KOPT-K1 (cell line): ENCODE measurements at regions not wholly inside any gene's neighbourhood (a gene's known extent, or its start where the extent isn't known, plus 50 kb on each side); places are given as distances from the start of the nearest gene placed in this dataset.
A peak's percentile ranks its signal among the peaks of the same experiment; 100 is the strongest.
"Not testable (repeated sequence)": the region's sequence is repeated elsewhere in the genome, so short reads cannot be mapped to it uniquely, and the experiment has no call there.

ENCODE experiments used
- H3K27ac ChIP-seq: fragments of 200-600 bp; sonication (generic); 2 replicates; pipeline ENCODE4 v1.5.1; 2016; ENCODE audit warnings: antibody characterized with exemption, mild to moderate bottlenecking, low read depth, low read length; ENCODE audit not compliant: poor library complexity, severe bottlenecking
- H3K36me3 ChIP-seq: fragments of 200-600 bp; sonication (generic); 2 replicates; pipeline ENCODE4 v1.5.1; 2017; ENCODE audit warnings: antibody characterized with exemption, mild to moderate bottlenecking, low read length, moderate library complexity; ENCODE audit not compliant: insufficient read depth
- H3K9me3 ChIP-seq: fragments of 200-600 bp; sonication (generic); 2 replicates; pipeline ENCODE4 v1.5.1; 2017; ENCODE audit warnings: antibody characterized with exemption, low read length, mild to moderate bottlenecking; ENCODE audit not compliant: insufficient read depth, poor library complexity, severe bottlenecking

DNA sequence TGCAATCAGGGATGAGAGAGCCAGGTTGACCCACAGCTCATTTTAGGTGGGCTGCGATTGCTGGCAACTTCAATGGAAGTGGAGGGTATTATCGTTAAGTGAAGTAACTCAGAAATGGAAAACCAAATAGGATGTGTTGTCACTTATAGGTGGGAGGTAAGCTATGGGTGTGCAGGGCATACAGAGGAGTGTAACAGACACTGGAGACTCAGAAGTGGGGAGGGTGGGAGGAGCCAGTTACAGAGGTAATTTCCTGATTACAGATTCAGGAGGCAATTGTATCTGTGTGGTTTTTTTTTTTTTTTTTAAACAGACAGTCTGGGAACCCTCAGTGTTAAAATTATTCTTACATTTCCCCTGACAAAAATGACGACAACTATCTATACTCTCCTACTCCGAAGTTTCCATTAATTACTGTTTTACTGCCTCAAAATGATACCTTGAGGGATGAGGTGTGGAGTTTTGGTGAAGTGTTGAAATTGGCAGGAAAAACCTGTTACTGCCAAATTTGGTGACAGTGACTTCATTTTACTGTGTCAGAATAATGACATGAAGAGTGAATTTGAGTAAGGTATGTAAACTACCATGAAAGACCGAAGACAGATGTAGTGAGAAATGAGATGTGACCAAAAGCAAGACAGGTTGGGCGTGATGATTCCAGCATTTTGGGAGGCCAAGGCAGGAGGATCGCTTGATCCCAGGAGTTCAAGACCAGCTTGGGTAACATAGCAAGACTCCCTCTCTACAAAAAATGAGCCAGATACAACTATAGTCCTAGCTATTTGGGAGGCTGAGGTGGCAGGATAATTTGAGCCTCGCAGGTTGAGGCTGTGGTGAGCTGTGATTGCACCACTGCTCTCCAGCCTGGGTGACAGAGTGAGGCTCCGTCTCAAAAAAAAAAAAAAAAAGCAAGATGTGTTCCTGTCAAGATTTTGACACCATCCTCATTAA lies 415.0 kb upstream of the AMELY start:
- peaks cover 94% of the 10 kb centered on the region for H3K36me3 ChIP-seq
- H3K27ac ChIP-seq = peak overlapping the region; percentile 22
- no peaks in the 10 kb centered on the region for H3K9me3 ChIP-seq

DNA sequence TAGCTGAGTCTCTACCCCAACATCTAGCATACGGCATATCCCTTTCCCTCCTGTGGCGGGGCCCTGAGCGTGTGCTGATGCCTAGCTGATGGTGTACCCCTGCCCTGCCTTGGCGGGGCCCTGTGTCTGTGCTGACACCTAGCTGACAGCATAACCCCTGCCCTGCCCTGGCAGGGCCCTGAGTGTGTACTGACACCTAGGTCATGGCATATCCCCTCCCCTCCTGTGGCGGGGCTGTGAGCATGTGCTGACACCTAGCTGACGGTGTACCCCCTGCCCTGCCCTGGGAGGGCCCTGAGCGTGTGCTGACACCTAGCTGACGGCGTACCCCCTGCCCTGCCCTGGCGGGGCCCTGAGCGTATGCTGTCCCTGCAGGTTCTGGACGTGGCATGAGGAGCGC lies 414.0 kb upstream of the AMELY start:
- peaks cover 94% of the 10 kb centered on the region for H3K36me3 ChIP-seq
- no peaks in the 10 kb centered on the region for H3K9me3 ChIP-seq
- H3K27ac ChIP-seq = peak overlapping the region; percentile 22

DNA sequence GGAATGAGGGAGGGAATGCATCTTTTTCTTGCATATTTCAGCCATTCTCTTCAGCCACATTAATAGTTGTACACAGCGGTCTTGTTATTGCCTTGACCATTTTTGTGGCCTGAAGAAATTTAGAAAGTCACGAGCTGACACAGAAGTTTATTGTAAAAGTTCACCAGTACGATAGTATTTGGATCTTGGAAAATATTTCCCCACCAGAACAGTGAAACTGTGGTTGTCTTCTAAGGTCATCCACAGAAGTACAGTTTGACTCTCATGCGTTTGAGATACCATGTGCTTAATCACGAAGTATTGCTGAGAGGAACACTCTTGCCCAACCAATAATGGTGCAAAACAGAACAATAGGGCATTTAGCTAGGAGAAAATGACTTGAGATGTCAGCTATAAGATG lies 409.2 kb upstream of the AMELY start:
- no peaks in the 10 kb centered on the region for H3K9me3 ChIP-seq
- no peak overlapping the region for H3K27ac ChIP-seq
- peaks cover 84% of the 10 kb centered on the region for H3K36me3 ChIP-seq

DNA sequence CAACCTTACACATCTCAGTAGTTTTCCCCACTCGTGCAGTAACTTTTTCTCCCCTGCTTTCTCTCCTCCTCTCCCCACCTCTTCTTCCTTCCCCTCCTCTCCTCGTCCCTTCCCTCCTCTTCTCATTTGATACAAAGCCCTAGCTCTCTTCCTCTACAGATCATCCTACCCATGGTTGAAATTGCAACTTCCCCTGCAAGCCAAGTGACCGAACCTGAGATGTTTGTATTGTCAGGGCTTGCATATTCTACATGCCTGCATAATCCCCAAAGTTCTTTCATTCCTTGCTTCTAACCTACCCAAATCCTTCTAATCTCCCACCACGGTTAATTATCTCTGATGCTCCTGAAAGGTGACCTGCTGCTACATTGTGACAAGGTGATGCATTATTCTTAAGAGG lies 408.6 kb upstream of the AMELY start:
- H3K9me3 ChIP-seq, H3K27ac ChIP-seq: not testable (repeated sequence)
- H3K36me3 ChIP-seq = peaks cover 82% of the 10 kb centered on the region

DNA sequence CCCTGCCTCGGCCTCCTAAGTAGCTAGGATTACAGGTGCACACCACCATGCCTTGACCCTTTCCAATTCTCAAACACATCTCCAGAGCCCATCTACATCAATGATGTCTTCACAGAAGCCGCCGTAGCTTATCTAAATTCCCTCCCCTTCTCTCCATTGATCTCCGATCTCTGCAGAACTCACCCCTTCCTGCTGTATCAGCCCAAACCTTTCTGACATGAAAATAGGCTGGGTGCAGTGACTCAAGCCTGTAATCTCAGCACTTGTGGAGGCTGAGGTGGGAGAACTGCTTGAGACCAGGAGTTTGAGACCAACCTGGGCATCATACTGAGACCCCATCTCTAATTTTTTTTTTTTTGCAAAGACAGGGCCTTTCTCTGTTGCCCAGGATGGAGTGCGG lies 406.6 kb upstream of the AMELY start:
- Histone ChIP-seq H3K27ac (no peak overlapping the region), H3K36me3 (peaks cover 81% of the 10 kb centered on the region), H3K9me3 (no peaks in the 10 kb centered on the region)

DNA sequence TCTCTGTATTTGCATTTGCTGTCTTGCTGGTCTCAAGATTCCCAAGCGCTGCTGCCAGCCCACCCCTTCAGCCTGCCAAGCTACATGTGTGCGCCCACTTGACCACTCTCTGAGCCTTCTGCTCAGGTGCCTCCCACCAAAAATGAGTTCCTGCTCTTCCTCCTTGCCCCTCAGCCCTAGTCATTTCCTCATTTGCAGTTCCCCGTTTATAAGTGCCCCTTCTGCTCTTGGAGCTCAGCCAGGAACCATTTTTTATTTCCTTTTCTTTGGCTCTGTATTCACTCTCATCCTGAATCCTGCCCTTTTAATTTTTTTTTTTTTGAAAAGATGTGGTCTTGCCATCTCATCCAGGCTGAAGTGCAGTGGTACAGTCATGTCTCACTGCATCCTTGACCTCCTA lies 406.0 kb upstream of the AMELY start:
- Histone ChIP-seq H3K9me3 (no peaks in the 10 kb centered on the region), H3K27ac (no peak overlapping the region), H3K36me3 (peaks cover 81% of the 10 kb centered on the region)

DNA sequence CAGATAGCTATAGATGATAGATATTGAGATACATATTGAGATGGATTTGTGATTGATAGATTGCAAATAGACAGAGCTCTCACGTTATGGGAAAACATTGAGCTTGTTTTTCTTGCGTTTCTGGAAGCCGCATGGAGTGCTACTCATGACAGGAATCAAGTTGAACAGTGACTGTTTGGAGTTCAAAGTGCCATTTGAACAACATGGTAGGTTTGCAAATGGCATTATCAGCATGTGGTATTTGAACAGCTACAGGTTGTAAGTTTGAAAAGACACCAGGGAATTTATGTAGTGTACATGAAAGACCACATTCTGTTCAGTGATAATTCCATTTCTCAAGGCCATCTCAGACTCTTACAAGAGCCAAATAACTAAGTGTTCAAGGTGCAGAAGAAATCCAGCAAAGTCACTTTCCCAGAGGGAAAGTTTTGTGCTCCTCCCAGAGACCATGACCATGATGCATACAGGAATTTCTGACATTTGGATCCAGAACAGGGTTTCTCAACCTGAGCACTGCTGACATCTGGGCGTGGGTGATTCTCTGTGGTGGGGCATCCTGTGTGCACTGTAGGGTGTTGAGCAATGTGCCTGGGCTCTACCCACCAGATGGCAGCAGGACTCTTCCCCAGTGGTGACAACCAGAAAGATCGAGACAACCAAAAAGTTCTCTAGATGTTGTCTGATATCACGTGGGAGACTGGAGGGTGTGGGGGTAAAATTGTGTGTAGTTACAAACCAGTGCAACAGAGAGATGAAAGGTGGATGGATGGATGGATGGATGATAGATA lies 399.1 kb upstream of the AMELY start:
- Histone ChIP-seq H3K9me3 (no peaks in the 10 kb centered on the region), H3K36me3 (peaks cover 78% of the 10 kb centered on the region), H3K27ac (no peak overlapping the region)

DNA sequence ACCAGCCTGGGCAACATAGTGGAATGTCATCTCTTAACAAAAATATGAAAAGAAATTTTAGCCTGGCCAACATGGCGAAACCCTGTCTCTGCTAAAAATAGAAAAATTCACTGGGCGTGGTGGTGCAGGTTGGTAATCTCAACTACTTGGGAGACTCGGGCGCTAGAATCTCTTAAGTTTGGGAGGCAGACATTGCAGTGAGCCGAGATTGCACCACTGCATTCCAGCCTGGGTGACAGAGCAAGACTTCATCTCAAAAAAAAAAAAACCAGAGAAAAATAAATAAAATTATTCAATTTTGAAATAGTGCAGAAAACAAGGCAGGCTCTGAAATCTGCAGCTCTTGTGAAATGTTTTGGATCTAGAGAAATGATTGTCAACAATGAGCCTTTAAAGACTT lies 397.3 kb upstream of the AMELY start:
- no peaks in the 10 kb centered on the region for H3K9me3 ChIP-seq
- H3K36me3 ChIP-seq = peaks cover 80% of the 10 kb centered on the region

DNA sequence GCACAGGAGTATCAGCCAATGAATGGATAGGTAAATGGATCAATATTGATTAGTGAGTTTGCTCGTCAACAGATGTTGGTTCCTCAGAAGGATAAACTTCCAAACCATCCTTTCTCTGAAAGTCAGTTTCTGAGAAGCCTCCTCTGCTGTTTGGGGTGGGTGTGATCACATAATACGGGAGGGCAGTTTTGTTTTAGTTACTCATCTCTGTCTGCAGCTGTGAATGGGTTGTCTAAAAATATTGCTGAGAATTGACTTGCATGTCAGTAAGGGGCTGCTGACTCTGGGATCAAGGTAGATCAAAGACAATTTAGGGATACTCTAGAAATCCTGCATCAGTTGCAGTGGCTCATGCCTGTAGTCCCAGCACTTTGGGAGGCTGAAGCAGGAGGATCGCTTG lies 390.8 kb upstream of the AMELY start:
- Histone ChIP-seq H3K36me3 (peaks cover 40% of the 10 kb centered on the region), H3K27ac (no peak overlapping the region), H3K9me3 (no peaks in the 10 kb centered on the region)

More for the DNA sequence above, 397.3 kb upstream of the AMELY start:
- no peak overlapping the region for H3K27ac ChIP-seq

DNA sequence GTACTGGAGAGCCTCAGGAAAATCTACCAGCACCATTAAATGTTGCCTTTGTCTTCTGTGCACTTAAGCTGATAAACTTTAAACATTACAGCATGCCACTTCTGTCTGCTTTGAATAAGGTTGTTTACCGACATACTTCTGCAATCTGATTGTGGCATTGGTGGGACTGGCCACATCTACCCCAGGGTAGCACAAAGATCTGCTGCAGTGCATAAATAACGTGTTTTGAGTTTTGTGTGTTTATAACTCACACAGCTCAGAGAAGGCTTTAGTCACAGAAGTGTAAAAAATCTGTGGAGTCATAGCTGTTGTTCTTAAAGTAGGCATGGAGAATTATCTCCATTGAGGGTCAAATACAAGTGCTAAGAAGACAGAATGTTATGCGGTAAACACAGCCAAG lies 388.4 kb upstream of the AMELY start:
- Histone ChIP-seq H3K9me3 (no peaks in the 10 kb centered on the region), H3K36me3 (peaks cover 28% of the 10 kb centered on the region), H3K27ac (no peak overlapping the region)

DNA sequence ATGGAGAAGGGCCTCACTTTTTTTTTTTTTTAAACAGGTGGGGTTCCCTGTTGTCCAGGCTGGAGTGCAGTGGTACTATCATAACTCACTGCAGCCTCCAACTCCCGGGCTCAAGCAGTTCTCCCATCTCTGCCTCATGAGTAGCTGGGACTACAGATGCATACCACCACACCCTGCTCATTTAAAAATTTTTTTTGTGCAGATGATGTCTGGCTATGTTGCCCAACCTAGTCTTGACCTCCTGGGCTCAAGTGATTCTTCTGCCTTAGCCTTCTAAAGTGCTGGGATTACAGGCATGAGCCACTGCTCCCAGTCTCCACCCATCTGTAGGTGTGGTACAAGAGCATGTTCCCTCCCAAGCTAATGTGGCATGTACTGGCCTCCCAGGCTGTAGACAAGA lies 380.6 kb upstream of the AMELY start:
- Histone ChIP-seq H3K36me3 (peaks cover 29% of the 10 kb centered on the region), H3K9me3 (no peaks in the 10 kb centered on the region), H3K27ac (peak overlapping the region; percentile 90)

DNA sequence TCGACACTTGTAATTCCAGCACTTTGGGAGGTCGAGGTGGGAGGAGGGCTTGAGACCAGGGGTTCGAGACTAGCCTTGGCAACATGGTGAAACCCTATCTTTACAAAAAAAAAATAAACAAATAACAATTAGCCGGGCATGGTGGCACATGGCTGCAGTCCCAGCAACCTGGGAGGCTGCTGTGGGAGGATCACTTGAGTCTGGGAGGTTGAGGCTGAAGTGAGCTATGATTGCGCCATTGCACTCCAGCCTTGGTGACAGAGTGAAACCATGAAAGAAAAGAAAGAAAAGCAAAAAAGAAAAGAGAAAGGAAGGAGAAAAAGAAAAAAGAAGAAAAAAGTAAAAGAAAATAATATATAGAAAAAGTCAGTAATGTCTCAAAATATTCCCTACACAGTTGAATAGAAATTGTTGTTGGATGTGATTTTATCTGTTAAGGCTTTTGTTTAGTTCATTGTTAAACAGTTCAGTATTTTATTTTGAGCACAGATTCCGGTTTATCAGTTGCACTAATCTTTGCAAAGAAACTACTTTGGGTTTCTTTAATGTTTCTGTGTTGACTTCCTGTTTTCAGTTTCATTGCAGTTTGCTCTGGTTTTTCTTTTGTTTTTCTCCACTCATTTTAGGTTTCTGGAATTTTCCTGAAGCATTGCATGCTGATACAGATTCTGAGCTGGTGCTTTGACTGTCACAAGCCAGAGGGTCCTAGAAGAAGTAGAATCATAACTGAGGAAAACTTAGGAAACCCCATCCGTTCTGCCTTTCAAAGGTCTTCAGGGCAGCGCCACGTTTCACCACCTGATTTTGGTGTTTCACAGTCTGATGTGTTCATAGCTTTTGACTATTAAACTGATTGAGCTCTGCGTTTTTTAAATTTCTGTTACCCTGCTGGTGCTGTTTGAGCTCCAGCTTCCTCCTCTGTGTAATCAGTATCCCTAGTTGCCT lies 378.6 kb upstream of the AMELY start:
- no peaks in the 10 kb centered on the region for H3K9me3 ChIP-seq
- H3K36me3 ChIP-seq = peaks cover 47% of the 10 kb centered on the region

DNA sequence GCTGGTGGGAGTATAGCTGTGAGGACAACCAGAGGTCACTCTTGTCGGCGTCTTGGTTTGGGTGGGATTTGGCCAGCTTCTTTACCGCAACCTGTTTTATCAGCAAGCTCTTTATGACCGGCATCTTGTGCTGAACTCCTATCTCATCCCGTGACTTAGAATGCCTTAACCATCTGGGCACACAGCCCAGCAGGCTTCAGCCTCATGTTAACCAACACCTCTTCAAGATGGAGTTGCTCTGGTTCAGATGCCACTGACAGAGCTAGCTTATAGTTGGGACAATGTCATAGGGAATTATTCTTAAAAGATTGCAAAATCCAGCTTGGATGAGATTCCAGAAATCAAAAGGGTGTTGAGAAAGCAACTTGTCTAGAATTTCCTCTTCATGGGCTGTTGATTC lies 377.1 kb upstream of the AMELY start:
- no peaks in the 10 kb centered on the region for H3K9me3 ChIP-seq
- peak overlapping the region; percentile 90 for H3K27ac ChIP-seq
- peaks cover 63% of the 10 kb centered on the region for H3K36me3 ChIP-seq

More for the DNA sequence above, 378.6 kb upstream of the AMELY start:
- H3K27ac ChIP-seq = peak overlapping the region; percentile 90

DNA sequence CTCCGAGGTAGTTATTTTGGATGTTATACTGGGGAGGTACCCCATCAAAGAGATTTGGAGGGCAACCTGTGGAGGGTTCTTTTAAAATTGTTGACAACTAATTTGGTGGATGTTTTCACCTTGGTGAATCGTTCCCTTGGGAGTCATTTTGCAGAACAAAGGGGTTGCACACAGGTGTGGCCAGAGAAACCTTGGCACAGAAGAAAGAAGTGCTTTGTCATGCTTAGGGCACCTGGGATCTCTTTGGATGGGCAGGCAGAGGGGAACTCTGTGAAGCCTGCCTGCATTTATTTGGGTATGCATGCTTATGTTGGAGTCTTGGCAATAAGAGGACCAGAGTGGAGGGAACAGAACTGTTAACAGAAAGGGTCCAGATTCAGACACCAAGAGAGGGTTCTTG lies 376.4 kb upstream of the AMELY start:
- Histone ChIP-seq H3K27ac (peak overlapping the region; percentile 18), H3K36me3 (peaks cover 65% of the 10 kb centered on the region)

More for the DNA sequence above, 376.4 kb upstream of the AMELY start:
- not testable (repeated sequence) for H3K9me3 ChIP-seq
